T-helper 17 cell (primary cell): ENCODE measurements at regions not wholly inside any gene's neighbourhood (a gene's known extent, or its start where the extent isn't known, plus 50 kb on each side); places are given as distances from the start of the nearest gene placed in this dataset.
"Not testable (repeated sequence)": the region's sequence is repeated elsewhere in the genome, so short reads cannot be mapped to it uniquely, and the experiment has no call there.

Experiments
- ATAC-seq: fragments of 150-1000 bp; cut with Tn5 transposase; 2 replicates; pipeline ENCODE4 v1.10.0; 2021; ENCODE audit warnings: mild to moderate bottlenecking, moderate library complexity
- DNase-seq, 3 donors: peaks; one replicate each; pipeline versions ENCODE4 v3.0.0 to v3.0.0-alpha.2; 2020 to 2021
- H3K9me3 ChIP-seq: one replicate; pipeline ENCODE4 v1.7.0; 2013; ENCODE audit warnings: low read length, mild to moderate bottlenecking; ENCODE audit not compliant: control insufficient read depth, poor library complexity, severe bottlenecking
- H3K27ac Mint-ChIP-seq: one replicate; pipeline ENCODE4 v1.8.0; 2022; ENCODE audit warnings: mild to moderate bottlenecking, moderate library complexity, mixed read lengths
- H3K27me3 Mint-ChIP-seq: one replicate; pipeline ENCODE4 v1.8.0; 2022; ENCODE audit warnings: mixed read lengths
- H3K36me3 Mint-ChIP-seq: one replicate; pipeline ENCODE4 v1.8.0; 2022; ENCODE audit warnings: low read depth, mixed read lengths
- H3K4me1 Mint-ChIP-seq: one replicate; pipeline ENCODE4 v1.8.0; 2022; ENCODE audit warnings: mild to moderate bottlenecking, mixed read lengths
- H3K4me3 Mint-ChIP-seq: one replicate; pipeline ENCODE4 v1.8.0; 2022; ENCODE audit warnings: mild to moderate bottlenecking, moderate library complexity, mixed read lengths

DNA sequence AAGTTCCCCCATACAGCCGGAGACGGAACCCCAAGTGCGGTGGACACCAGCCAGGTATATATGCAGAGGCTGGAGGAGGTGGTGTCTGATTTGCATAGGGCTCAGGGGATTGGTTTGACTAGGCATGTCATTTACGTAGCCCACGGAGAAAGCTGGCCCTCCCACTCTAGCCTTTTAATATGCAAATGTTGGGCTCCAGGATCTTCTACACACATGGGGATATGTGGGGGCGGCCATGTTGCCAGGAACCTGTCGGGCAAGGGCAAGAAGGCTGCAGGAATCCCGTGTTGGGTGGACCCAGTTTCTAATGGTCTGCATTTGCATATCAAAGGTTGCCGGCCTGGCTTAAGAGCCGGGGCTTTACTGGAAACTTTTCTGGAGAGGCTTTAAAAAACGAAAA, 57.4 kb downstream of the FTHL17 start:
- DNase-seq, H3K9me3 ChIP-seq, H3K4me3 Mint-ChIP-seq, H3K27ac Mint-ChIP-seq, ATAC-seq, H3K36me3 Mint-ChIP-seq, H3K4me1 Mint-ChIP-seq, H3K27me3 Mint-ChIP-seq: not testable (repeated sequence)

DNA sequence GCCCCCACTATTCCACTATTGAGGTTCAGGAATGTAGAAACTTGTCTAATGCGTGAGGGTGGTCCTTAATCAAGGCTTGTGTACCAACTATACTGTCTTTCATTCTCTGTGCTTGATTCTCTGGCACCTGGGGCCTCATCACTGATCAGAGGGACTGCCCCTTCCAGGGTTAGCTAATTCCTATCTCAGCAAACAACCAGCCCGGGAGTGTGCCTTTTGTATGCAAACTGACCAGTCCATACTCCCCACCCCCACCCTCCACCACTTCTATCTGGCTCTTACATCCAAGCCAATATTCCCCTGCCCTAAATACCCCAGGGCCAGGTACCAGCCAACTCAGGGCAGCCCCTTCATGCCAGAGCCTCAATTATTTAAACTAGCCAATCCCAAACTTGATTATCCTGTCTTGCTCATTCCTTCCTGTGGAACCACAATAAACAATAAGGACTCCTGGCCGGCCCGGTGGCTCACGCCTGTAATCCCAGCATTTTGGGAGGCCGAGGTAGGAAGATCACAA, 59.3 kb downstream of the FTHL17 start:
- no peaks in the 10 kb centered on the region for H3K36me3 Mint-ChIP-seq
- ATAC-seq, result no peak
- H3K4me1 Mint-ChIP-seq, result no peaks in the 10 kb centered on the region
- DNase-seq, result no peak
- no peak overlapping the region for H3K4me3 Mint-ChIP-seq
- no peaks in the 10 kb centered on the region for H3K27me3 Mint-ChIP-seq
- no peaks in the 10 kb centered on the region for H3K9me3 ChIP-seq
- H3K27ac Mint-ChIP-seq, result no peak overlapping the region

- no peaks in the 10 kb centered on the region for H3K9me3 ChIP-seq
- Mint-ChIP-seq H3K4me3 (no peak overlapping the region), H3K27me3 (no peaks in the 10 kb centered on the region), H3K27ac (no peak overlapping the region), H3K4me1 (no peaks in the 10 kb centered on the region), H3K36me3 (no peaks in the 10 kb centered on the region)
- ATAC-seq (no peak), DNase-seq (no peak)
Observed at GRCh38 chrX:31007321-31007720, 64.5 kb downstream of the FTHL17 start.

DNA sequence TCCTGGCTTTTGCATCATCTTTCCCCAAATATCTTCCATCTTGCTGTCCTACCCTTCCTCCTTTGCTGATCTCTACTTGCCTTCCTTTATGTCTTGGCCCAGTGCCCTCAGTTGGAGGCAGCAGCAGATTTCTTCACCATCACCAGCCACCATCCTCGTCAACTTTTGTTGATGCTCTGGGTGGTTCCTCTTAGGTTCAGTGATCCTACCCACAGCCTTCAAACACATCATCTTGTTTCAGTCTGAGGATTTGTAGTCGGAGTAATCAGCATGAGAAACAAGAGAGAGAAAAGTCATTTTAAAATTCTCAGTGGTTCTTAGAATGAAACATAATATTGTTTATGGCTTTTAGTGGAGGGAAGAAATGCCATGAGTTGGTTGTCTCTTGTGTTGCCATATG, 65.8 kb downstream of the FTHL17 start:
- H3K27me3 Mint-ChIP-seq, result no peaks in the 10 kb centered on the region
- no peaks in the 10 kb centered on the region for H3K36me3 Mint-ChIP-seq
- no peak overlapping the region for H3K27ac Mint-ChIP-seq
- H3K4me3 Mint-ChIP-seq, result no peak overlapping the region
- H3K9me3 ChIP-seq, result no peaks in the 10 kb centered on the region
- no peak for DNase-seq
- no peak for ATAC-seq
- H3K4me1 Mint-ChIP-seq, result no peaks in the 10 kb centered on the region

GRCh38 chrX:30997411-30997810, 74.4 kb downstream of the FTHL17 start:
- Mint-ChIP-seq H3K27me3 (no peaks in the 10 kb centered on the region), H3K36me3 (no peaks in the 10 kb centered on the region), H3K4me1 (no peaks in the 10 kb centered on the region), H3K27ac (no peak overlapping the region), H3K4me3 (no peak overlapping the region)
- DNase-seq (no peak), ATAC-seq (no peak)
- no peaks in the 10 kb centered on the region for H3K9me3 ChIP-seq

GRCh38 chrX:30995705-30996104, 76.1 kb downstream of the FTHL17 start:
- Mint-ChIP-seq H3K4me1 (no peaks in the 10 kb centered on the region), H3K36me3 (no peaks in the 10 kb centered on the region), H3K4me3 (no peak overlapping the region), H3K27ac (peak overlapping the region; percentile 77), H3K27me3 (no peaks in the 10 kb centered on the region)
- no peak for DNase-seq
- peak; percentile 12 for ATAC-seq
- H3K9me3 ChIP-seq, result no peaks in the 10 kb centered on the region

GRCh38 chrX:30995060-30995700, 76.7 kb downstream of the FTHL17 start:
- Mint-ChIP-seq H3K27ac (peak overlapping the region; percentile 77), H3K4me3 (peak overlapping the region; percentile 9), H3K36me3 (no peaks in the 10 kb centered on the region), H3K27me3 (no peaks in the 10 kb centered on the region), H3K4me1 (no peaks in the 10 kb centered on the region)
- peak; percentile 78 for ATAC-seq
- DNase-seq, result no peak
- H3K9me3 ChIP-seq, result no peaks in the 10 kb centered on the region

GRCh38 chrX:30994018-30994417, 77.8 kb downstream of the FTHL17 start:
- Mint-ChIP-seq H3K4me3 (peak overlapping the region; percentile 21), H3K27ac (peak overlapping the region; percentile 77)
- not testable (repeated sequence) for ATAC-seq, H3K36me3 Mint-ChIP-seq, H3K27me3 Mint-ChIP-seq, H3K4me1 Mint-ChIP-seq, H3K9me3 ChIP-seq, DNase-seq

- DNase-seq, result no peak
- no peaks in the 10 kb centered on the region for H3K36me3 Mint-ChIP-seq
- H3K4me3 Mint-ChIP-seq, result no peak overlapping the region
- no peaks in the 10 kb centered on the region for H3K9me3 ChIP-seq
- H3K27me3 Mint-ChIP-seq, result no peaks in the 10 kb centered on the region
- ATAC-seq, result no peak
- H3K27ac Mint-ChIP-seq, result peak overlapping the region; percentile 24
- H3K4me1 Mint-ChIP-seq, result no peaks in the 10 kb centered on the region
Observed at GRCh38 chrX:30992381-30992904, 79.4 kb downstream of the FTHL17 start.

DNA sequence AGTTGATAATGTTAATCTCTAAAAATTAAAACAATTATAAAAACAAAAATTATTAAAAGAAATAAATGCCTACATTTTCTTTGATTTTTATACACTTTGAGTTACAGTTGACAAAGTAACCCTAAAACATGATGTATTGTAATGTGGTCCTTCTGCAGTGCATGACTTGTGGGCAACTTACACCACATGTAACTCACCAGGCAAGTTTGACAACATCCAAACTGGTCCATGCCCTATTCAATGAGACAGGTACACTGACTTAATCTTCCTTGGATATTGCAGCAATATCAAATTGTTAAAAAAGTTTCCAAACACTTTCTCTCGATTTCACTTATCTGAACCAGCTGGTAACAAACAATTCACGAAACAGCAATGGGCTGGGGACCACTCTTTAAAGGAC, 81.5 kb downstream of the FTHL17 start:
- H3K4me1 Mint-ChIP-seq, result no peaks in the 10 kb centered on the region

GRCh38 chrX:30982467-30982866, 89.4 kb downstream of the FTHL17 start:
- no peak for DNase-seq
- no peaks in the 10 kb centered on the region for H3K9me3 ChIP-seq
- no peak for ATAC-seq
- Mint-ChIP-seq H3K4me3 (no peak overlapping the region), H3K36me3 (peaks cover 2% of the 10 kb centered on the region), H3K4me1 (peaks cover 2% of the 10 kb centered on the region), H3K27ac (no peak overlapping the region), H3K27me3 (no peaks in the 10 kb centered on the region)

More for the DNA sequence above, 81.5 kb downstream of the FTHL17 start:
- H3K27me3 Mint-ChIP-seq, result no peaks in the 10 kb centered on the region
- no peak overlapping the region for H3K4me3 Mint-ChIP-seq
- DNase-seq (no peak), ATAC-seq (no peak)
- no peak overlapping the region for H3K27ac Mint-ChIP-seq
- no peaks in the 10 kb centered on the region for H3K36me3 Mint-ChIP-seq
- H3K9me3 ChIP-seq, result no peaks in the 10 kb centered on the region

DNA sequence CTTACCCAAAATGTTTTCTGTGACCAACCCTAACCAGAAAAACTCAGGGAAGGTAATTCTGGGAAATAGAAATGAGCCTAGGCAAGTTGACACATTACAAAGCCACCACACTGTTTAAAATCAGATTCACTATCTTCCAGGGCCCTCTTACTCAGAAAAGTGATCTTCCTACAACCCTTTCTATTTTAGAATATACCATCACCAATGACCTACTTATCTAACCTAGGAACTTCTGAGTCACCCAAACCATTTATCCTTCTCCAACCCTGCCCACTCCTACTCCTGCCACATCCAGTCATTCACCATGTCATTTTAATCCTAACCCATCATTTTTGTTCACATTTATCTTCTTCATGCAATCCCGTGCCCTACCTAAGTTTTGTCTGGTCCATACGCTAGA, 89.9 kb downstream of the FTHL17 start:
- DNase-seq, result no peak
- ATAC-seq, result no peak
- H3K4me3 Mint-ChIP-seq, result no peak overlapping the region
- H3K4me1 Mint-ChIP-seq, result peaks cover 2% of the 10 kb centered on the region
- H3K36me3 Mint-ChIP-seq, result peaks cover 2% of the 10 kb centered on the region
- no peak overlapping the region for H3K27ac Mint-ChIP-seq
- H3K27me3 Mint-ChIP-seq, result no peaks in the 10 kb centered on the region
- no peaks in the 10 kb centered on the region for H3K9me3 ChIP-seq

GRCh38 chrX:30979271-30979670, 90.2 kb upstream of the TAB3 start:
- ATAC-seq (no peak), DNase-seq (no peak)
- Mint-ChIP-seq H3K27me3 (no peaks in the 10 kb centered on the region), H3K36me3 (peaks cover 2% of the 10 kb centered on the region), H3K27ac (no peak overlapping the region), H3K4me3 (no peak overlapping the region), H3K4me1 (peaks cover 3% of the 10 kb centered on the region)
- H3K9me3 ChIP-seq, result no peaks in the 10 kb centered on the region

DNA sequence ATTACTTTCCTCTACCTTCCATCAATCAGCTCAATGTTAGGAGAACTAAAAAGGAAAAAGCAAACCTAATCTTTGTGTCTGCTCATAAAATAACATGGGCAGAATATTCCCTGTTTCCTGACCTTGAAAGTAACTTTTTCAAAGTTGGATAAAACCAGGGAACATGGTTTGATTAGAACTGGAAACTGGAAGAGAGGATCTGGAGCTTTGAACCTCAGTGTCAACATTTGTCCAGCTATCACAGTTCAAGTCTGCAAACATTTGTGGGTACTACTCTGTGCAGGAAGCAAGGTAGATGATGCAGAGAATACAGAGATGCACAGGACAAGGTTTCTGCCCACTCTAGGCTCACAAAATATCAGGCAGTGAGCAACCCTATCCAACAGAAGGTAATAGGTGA, 86.4 kb upstream of the TAB3 start:
- Mint-ChIP-seq H3K27ac (no peak overlapping the region), H3K4me3 (no peak overlapping the region), H3K4me1 (peaks cover 10% of the 10 kb centered on the region), H3K27me3 (no peaks in the 10 kb centered on the region), H3K36me3 (no peaks in the 10 kb centered on the region)
- DNase-seq (no peak), ATAC-seq (no peak)
- no peaks in the 10 kb centered on the region for H3K9me3 ChIP-seq
